Sigmoid colon (tissue), 4 donors: ENCODE measurements at regions not wholly inside any gene's neighbourhood (a gene's known extent, or its start where the extent isn't known, plus 50 kb on each side); places are given as distances from the start of the nearest gene placed in this dataset.

ENCODE experiments used
- EP300 ChIP-seq, 4 donors: sonication (generic); formaldehyde crosslinking; IDR thresholded peaks; one replicate each; pipeline ENCODE4 v1.6.1; 2017; ENCODE audit warnings: antibody characterized with exemption in 4 of 4
- POLR2AphosphoS5 ChIP-seq, 4 donors: sonication (generic); formaldehyde crosslinking; IDR thresholded peaks; one replicate each; pipeline ENCODE4 v1.6.1; 2017; ENCODE audit warnings: antibody characterized with exemption in 4 of 4
- TF ChIP-seq, protein P1 (sequence below), 4 experiments: fragments of 450-650 bp in 3 of 4; fragments of 200-600 bp in 1 of 4; IDR thresholded peaks; one replicate each; pipeline ENCODE4 v1.5.1; 2016 to 2019; ENCODE audit warnings: antibody characterized with exemption in 4 of 4, mild to moderate bottlenecking in 3 of 4, moderate library complexity in 2 of 4

DNA sequence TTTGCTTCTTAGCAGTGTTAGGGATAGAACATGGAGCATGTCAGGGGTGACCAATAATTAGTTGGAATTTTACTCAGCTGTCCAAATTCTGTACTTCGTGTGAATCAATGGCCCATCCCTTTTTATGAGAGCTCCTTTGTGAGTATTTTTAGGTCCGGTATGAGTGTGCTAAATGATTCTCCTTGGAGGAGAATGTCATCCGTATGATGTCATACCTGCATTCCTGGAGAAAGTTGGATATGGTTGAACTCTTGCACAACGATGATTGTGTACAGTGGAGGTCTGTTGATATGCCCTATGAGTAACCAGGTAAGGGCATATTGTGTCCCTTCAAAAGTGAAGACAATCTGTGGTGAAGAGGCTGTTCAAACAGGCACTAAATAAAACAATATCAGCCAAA lies 400.8 kb downstream of the GXYLT1 start:
- TF ChIP-seq, protein P1, sequence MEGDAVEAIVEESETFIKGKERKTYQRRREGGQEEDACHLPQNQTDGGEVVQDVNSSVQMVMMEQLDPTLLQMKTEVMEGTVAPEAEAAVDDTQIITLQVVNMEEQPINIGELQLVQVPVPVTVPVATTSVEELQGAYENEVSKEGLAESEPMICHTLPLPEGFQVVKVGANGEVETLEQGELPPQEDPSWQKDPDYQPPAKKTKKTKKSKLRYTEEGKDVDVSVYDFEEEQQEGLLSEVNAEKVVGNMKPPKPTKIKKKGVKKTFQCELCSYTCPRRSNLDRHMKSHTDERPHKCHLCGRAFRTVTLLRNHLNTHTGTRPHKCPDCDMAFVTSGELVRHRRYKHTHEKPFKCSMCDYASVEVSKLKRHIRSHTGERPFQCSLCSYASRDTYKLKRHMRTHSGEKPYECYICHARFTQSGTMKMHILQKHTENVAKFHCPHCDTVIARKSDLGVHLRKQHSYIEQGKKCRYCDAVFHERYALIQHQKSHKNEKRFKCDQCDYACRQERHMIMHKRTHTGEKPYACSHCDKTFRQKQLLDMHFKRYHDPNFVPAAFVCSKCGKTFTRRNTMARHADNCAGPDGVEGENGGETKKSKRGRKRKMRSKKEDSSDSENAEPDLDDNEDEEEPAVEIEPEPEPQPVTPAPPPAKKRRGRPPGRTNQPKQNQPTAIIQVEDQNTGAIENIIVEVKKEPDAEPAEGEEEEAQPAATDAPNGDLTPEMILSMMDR (IDR thresholded peaks at IDR 0.05): no peak
- TF ChIP-seq POLR2AphosphoS5 (IDR thresholded peaks at IDR 0.05) (no peak), EP300 (IDR thresholded peaks at IDR 0.05) (no peak)
